HT1080 (cell line): ENCODE measurements at regions not wholly inside any gene's neighbourhood (a gene's known extent, or its start where the extent isn't known, plus 50 kb on each side); places are given as distances from the start of the nearest gene placed in this dataset.
A peak's percentile ranks its signal among the peaks of the same experiment; 100 is the strongest.
"Not testable (repeated sequence)": the region's sequence is repeated elsewhere in the genome, so short reads cannot be mapped to it uniquely, and the experiment has no call there.

ENCODE experiments used
- DNase-seq: peaks from one replicate; pipeline ENCODE4 v3.0.0-alpha.2; 2015; ENCODE audit warnings: low read depth

- not testable (repeated sequence) for DNase-seq
These were observed 53.6 kb downstream of the SRGAP2 start for GRCh38 chr1:206256935-206257334.

DNA sequence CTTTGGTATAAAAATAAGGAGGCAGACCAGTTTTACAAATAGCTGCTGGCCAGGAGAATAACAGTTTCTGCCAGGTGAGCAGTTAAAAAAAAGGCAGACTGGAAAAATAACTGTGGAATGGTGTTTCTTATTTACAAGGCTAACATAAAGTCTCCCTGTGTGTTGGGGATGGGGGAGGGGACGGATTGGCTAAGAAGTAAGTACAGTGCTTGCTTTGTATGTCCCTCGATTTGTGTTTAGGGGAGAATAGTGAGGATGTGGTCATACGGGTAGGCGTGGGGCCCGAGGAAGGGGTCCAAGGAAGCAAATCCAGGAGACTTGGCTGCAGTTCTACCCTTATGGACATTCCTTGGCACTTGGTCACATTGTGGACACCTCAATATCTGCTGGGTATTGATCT is 58.1 kb downstream of the SRGAP2 start:
- DNase-seq, result not testable (repeated sequence)

DNA sequence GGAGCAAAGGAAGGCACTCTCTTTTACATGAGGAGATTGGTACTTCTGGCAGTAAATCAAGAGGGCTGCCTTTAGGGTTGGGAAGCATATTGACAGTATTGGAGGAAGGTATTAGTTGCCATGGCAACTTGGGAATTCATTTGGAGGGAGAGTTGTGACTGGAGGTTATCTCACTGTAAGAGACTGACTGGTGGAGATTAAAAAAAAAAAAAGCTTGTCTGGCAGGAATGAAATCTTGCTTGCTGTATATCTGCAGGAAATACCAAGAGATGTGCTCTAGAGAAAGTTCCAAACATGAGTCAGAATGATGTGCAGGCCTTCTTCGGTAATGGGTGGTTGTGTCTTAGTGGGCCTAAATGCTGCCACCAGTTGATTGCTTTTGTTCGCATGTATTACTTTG is 59.1 kb downstream of the SRGAP2 start:
- DNase-seq, result not testable (repeated sequence)

DNA sequence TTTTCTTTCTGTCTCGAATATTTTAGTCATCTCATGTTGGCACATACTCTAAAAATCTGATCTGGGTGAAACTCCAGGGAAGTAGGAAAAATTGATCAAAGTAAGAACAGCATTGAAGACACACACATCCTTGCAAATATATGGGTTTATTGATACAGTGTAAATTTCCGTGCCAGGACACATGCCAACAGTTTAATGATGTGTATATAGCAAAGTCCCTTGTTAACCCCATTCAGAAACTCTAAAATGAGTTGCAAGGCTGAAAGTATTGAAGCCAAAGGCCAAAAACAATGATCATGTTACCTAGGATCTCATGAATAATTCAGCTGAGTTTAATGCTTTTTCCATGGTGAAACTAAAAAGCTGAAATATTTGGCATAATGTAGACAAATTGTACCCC is 61.6 kb downstream of the SRGAP2 start:
- DNase-seq, result not testable (repeated sequence)

DNA sequence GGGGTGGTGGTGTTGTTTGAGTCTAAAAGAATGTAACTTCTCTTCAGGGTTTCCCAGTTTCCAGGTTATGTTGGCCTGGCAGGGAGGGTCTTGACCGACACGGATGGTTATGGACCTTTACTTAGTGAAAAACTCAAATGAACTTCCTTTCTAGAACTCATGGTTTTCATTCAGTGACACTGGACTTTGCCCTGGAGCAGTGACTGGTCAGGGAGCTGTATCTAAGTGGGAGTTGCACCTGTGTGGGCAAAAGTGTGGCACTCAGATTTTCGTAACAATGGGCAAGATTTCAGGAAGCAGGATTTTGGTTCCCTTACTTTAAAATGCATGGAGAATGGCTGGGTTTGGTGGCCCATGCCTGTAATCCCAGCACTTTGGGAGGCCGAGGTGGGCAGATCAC is 67.8 kb downstream of the SRGAP2 start:
- DNase-seq, result not testable (repeated sequence)

DNA sequence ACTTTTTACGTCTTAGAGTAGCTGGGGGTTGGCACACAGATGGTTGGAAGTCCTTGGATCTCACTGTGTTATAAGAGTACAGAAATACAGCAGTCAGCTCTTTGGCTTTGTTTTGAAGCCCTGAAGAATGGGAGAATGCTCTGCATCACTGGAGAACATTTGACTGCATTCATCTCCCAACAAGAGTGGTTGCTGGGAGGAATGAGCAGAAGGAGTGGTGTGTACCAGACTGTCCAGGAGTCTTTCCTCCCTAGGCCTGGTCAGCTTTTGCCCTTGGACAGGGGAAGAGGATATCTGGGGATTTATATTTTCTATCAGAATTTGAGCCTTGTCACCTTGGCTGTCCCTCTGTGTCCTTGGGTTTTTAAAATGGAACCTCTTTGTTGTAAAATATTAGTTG is 69.8 kb downstream of the SRGAP2 start:
- not testable (repeated sequence) for DNase-seq

- DNase-seq, result not testable (repeated sequence)
These were observed 72.8 kb downstream of the SRGAP2 start for GRCh38 chr1:206276143-206276542.

GRCh38 chr1:206278683-206279082 is 75.3 kb downstream of the SRGAP2 start:
- DNase-seq, result peak; percentile 0

GRCh38 chr1:206280683-206281082 is 77.3 kb downstream of the SRGAP2 start:
- not testable (repeated sequence) for DNase-seq

DNA sequence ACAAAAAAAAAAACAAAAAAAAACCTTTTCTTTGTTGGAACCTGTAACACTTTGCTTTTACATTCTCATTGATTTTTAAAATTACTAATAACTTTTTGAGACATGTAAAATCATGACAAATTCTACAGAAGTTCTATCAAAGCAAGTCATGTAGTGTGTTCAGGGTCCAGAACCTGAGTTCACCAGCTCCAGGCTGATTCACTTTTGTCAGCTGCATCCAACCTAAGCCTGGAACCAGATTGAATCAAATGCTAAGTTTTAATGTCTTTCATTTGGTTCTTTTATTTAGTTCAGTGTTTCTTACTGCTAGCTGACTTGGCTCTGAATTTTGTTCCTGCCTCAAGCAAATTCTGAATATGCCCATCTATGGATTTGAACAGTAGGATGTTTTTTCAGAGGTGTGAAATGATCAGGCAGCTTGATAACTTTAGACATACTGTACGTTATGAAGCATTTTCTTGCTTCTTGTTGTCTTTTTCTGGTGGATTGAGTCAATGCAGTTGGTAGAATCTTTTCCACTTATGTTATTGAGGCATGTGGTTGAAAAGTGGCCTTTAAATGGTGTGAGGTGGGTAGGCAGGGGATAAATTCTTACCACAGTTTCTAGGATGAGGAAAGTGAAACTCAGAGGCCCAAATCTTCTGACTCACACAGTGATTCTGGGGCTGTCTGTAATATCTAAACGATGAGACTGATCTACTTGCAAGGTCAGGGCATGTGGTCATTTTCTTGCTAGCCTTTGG is 78.7 kb downstream of the SRGAP2 start:
- not testable (repeated sequence) for DNase-seq

GRCh38 chr1:206285024-206285960 is 82.0 kb downstream of the SRGAP2 start:
- not testable (repeated sequence) for DNase-seq

DNA sequence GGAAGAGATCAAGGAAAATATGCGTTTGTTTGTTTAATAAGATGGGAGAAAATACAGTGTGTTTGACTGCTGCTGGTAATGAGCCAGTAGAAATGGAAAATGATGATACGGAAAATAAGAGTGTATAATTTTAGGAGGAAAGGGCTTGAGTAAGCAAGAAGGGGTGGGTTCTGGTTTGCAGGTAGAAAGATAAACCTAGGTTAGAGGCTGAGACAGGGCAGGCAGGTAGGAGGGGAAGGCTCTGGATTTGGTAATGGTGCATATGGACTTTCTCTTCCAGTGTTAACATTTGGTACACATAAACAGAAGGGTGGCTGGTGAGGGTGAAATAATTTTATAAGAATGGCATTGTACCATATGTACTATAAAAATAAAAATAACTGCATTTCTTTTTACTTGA is 84.4 kb downstream of the SRGAP2 start:
- not testable (repeated sequence) for DNase-seq

DNA sequence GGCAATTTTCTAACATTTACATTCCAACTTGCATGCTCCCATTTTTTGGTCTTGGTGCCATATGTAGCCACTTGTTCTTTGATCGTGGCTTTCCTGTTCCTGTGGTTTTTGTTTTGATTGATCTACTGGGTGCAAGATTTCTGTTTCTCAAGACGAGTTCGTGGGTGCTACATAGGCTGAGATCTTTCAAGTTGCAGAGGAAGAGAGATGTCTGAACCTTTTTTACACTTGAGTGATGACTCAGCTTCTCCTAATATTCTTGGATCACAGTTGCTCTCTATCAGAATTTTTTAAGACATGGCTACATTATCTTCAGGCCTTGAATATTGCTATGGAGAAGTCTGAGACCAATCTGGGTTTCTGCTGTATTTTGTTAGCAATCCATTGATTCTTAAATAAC is 85.1 kb downstream of the SRGAP2 start:
- DNase-seq, result not testable (repeated sequence)

GRCh38 chr1:206297145-206298031 is 94.0 kb downstream of the SRGAP2 start:
- DNase-seq, result not testable (repeated sequence)

- DNase-seq, result not testable (repeated sequence)
These were observed 94.7 kb downstream of the SRGAP2 start for GRCh38 chr1:206298032-206298392.

GRCh38 chr1:206299181-206299791 is 95.9 kb downstream of the SRGAP2 start:
- not testable (repeated sequence) for DNase-seq

DNA sequence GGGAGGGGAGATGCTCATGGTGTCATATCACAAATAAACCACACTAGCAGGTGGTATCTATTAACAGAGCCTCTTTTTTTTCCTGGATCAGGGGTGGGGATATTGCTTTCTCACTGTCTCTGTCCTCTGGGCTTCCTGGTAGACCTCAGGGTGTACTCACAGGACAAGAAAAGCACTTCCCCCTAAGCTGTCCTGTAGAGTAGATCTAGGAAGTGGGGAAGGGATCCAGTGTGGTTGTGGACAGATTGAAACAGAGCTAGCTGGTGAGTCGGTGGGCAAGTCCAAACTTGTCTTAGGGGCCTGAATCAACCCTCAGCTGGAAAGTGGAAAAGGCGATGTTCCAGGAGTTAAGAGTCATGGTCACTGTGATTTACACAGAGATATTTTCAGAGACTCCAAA is 96.6 kb downstream of the SRGAP2 start:
- not testable (repeated sequence) for DNase-seq

GRCh38 chr1:206302056-206302455 is 98.7 kb downstream of the SRGAP2 start:
- DNase-seq, result peak; percentile 52

DNA sequence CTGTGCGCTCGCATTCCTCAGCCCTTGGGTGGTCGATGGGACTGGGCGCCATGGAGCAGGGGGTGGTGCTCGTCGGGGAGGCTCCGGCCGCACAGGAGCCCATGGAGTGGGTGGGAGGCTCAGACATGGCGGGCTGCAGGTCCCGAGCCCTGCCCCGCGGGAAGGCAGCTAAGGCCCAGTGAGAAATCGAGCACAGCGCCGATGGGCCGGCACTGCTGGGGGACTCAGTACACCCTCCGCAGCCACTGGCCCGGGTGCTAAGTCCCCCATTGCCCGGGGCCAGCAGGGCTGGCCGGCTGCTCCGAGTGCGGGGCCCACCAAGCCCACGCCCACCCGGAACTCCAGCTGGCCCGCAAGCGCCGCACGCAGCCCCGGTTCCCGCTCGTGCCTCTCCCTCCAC is 104.1 kb downstream of the SRGAP2 start:
- DNase-seq, result not testable (repeated sequence)

DNA sequence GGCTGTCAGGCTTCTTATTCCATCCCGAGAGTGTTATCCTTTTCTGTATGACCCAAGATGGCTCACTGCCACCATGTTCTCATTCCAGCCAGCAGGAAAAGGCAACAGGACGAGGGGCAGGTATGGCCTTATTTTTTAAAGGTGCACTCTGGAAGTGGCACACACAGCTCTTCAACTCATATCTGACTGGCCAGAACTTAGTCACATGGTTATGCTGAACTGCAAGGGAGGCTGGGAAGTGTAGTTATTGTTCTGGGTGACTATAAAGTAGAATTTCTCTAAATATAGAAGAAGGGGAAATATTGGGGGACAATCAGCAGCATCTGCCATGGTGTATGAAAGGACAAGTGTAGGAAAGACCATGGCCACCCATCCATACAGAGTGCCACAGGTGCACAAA is 107.6 kb downstream of the SRGAP2 start:
- DNase-seq, result not testable (repeated sequence)
